ENCODE measurements at regions not wholly inside any gene's neighbourhood (a gene's known extent, or its start where the extent isn't known, plus 50 kb on each side); places are given as distances from the start of the nearest gene placed in this dataset.

DNA sequence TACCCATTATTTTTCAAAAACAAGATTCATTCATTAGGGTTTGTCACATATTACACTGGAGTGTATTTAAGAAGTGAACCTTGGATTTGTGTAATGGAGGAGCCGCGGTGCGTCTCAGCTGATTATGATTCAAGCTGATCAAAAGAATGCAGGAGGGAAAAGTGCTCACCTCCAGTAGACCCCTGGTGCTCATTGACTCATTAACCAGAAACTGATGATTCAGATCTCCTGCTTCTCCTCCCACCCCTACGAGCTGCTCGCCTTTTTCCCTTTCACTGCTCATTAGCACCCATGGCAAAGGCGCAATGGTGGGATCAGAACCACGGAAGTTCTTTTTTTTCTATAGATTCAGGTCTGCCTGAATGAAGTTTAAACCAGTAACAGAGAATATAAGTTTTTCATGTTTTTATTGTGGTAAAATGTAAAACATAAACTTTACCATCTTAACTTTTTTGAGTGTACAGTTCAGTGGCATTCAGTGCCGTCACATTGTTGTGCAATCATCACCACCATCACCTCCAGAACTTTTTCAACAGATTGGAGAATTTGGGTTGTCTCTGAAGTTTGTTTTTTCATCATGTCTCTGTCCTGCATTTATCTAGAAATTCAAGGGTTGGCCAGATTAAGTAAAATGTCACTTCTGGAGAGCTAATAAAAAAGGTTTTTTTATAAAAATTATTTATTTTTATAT, 101.6 kb downstream of the LINC00237 start:
- no peak overlapping the region for H3K4me3 ChIP-seq
- H3K36me3 ChIP-seq = no peaks in the 10 kb centered on the region
- H4K20me1 ChIP-seq = no peaks in the 10 kb centered on the region
- no peaks in the 10 kb centered on the region for H3K27me3 ChIP-seq
- H3K9ac ChIP-seq = no peak overlapping the region
- no peak overlapping the region for H3K27ac ChIP-seq
- no peaks in the 10 kb centered on the region for H3K4me1 ChIP-seq
- peak in 1 of 11 experiments; percentile 28; a peak in 1 of 22 replicates for TF ChIP-seq Cebpa-rat (IDR thresholded peaks at IDR 0.05)
- H3K4me2 ChIP-seq = no peak overlapping the region
- H3K9me3 ChIP-seq (replicated peaks in 1 of 11) = no peaks in the 10 kb centered on the region

GRCh38 chr20:21003902-21004301, 102.3 kb downstream of the LINC00237 start:
- no peaks in the 10 kb centered on the region for H3K4me1 ChIP-seq
- no peak overlapping the region for H3K9ac ChIP-seq
- H3K4me3 ChIP-seq = no peak overlapping the region
- no peaks in the 10 kb centered on the region for H3K36me3 ChIP-seq
- H3K4me2 ChIP-seq = no peak overlapping the region
- TF ChIP-seq Cebpa-rat (IDR thresholded peaks at IDR 0.05) = no peak
- H3K9me3 ChIP-seq (replicated peaks in 1 of 11) = no peaks in the 10 kb centered on the region
- H3K27ac ChIP-seq = no peak overlapping the region
- H3K27me3 ChIP-seq = no peaks in the 10 kb centered on the region
- H4K20me1 ChIP-seq = no peaks in the 10 kb centered on the region

- H3K27me3 ChIP-seq = no peaks in the 10 kb centered on the region
- H3K4me3 ChIP-seq = no peak overlapping the region
- H3K4me2 ChIP-seq = no peak overlapping the region
- no peaks in the 10 kb centered on the region for H3K4me1 ChIP-seq
- no peak overlapping the region for H3K27ac ChIP-seq
- no peak overlapping the region for H3K9ac ChIP-seq
- H3K9me3 ChIP-seq (replicated peaks in 1 of 11) = no peaks in the 10 kb centered on the region
- no peaks in the 10 kb centered on the region for H3K36me3 ChIP-seq
- TF ChIP-seq Cebpa-rat (IDR thresholded peaks at IDR 0.05) = no peak
- no peaks in the 10 kb centered on the region for H4K20me1 ChIP-seq
These were observed 103.7 kb downstream of the LINC00237 start for GRCh38 chr20:21002486-21002885.

DNA sequence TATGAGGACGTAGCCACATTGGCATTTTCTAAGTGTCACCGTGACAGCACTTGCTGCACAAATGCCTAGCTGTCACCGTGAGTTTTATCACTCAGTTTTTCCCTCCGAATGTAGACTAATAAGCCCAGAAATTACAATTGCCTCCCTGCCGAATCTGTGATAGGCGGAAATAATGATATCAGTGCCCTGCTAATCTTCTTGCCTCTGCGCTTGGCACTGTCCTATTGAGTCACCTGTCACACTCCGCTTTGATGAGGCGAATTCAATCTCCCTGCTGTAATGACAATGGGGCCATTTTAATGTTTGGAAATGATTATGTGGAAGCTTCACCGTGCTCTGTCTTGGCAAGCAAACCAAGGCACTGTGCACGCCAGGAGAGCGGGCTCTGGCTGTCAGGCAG, 112.8 kb downstream of the LINC00237 start:
- Histone ChIP-seq H3K4me2 (no peak overlapping the region), H4K20me1 (no peaks in the 10 kb centered on the region), H3K27me3 (no peaks in the 10 kb centered on the region), H3K4me3 (no peak overlapping the region), H3K27ac (no peak overlapping the region), H3K9ac (no peak overlapping the region), H3K9me3 (replicated peaks in 1 of 11) (no peaks in the 10 kb centered on the region), H3K36me3 (no peaks in the 10 kb centered on the region), H3K4me1 (no peaks in the 10 kb centered on the region)
- TF ChIP-seq Cebpa-rat (IDR thresholded peaks at IDR 0.05) = no peak

- Histone ChIP-seq H3K9me3 (replicated peaks in 1 of 11) (no peaks in the 10 kb centered on the region), H3K4me3 (no peak overlapping the region), H3K27me3 (no peaks in the 10 kb centered on the region), H3K4me1 (no peaks in the 10 kb centered on the region), H3K36me3 (no peaks in the 10 kb centered on the region), H3K9ac (no peak overlapping the region), H3K27ac (no peak overlapping the region), H3K4me2 (no peak overlapping the region), H4K20me1 (no peaks in the 10 kb centered on the region)
- TF ChIP-seq Cebpa-rat (IDR thresholded peaks at IDR 0.05) = no peak
These were observed 113.3 kb downstream of the LINC00237 start for GRCh38 chr20:20992686-20993360.

- no peaks in the 10 kb centered on the region for H4K20me1 ChIP-seq
- no peak for TF ChIP-seq Cebpa-rat (IDR thresholded peaks at IDR 0.05)
- H3K4me2 ChIP-seq = no peak overlapping the region
- no peak overlapping the region for H3K4me3 ChIP-seq
- no peaks in the 10 kb centered on the region for H3K4me1 ChIP-seq
- H3K9me3 ChIP-seq (replicated peaks in 1 of 11) = no peaks in the 10 kb centered on the region
- H3K27me3 ChIP-seq = no peaks in the 10 kb centered on the region
- H3K36me3 ChIP-seq = no peaks in the 10 kb centered on the region
- H3K9ac ChIP-seq = no peak overlapping the region
- H3K27ac ChIP-seq = no peak overlapping the region
These were observed 113.9 kb downstream of the LINC00237 start for GRCh38 chr20:20992277-20992676.

- H3K27ac ChIP-seq = no peak overlapping the region
- H4K20me1 ChIP-seq = no peaks in the 10 kb centered on the region
- H3K4me2 ChIP-seq = no peak overlapping the region
- no peak for TF ChIP-seq Cebpa-rat (IDR thresholded peaks at IDR 0.05)
- H3K36me3 ChIP-seq = no peaks in the 10 kb centered on the region
- H3K27me3 ChIP-seq = no peaks in the 10 kb centered on the region
- no peak overlapping the region for H3K9ac ChIP-seq
- H3K9me3 ChIP-seq (replicated peaks in 1 of 11) = 0 out of 22 replicates have a peak, but pooled peaks cover 0 to 6% (median 0%) of the 10 kb centered on the region in 11 experiments
- H3K4me1 ChIP-seq = no peaks in the 10 kb centered on the region
- H3K4me3 ChIP-seq = no peak overlapping the region
These were observed 117.1 kb downstream of the LINC00237 start for GRCh38 chr20:20989081-20989480.

- H3K9ac ChIP-seq = no peak overlapping the region
- H4K20me1 ChIP-seq = no peaks in the 10 kb centered on the region
- TF ChIP-seq Cebpa-rat (IDR thresholded peaks at IDR 0.05) = no peak
- H3K4me3 ChIP-seq = no peak overlapping the region
- H3K27ac ChIP-seq = no peak overlapping the region
- H3K9me3 ChIP-seq (replicated peaks in 1 of 11) = peaks cover 13 to 23% (median 15%) of the 10 kb centered on the region in 11 experiments; a peak in 19 of 22 replicates
- H3K4me1 ChIP-seq = no peaks in the 10 kb centered on the region
- no peak overlapping the region for H3K4me2 ChIP-seq
- no peaks in the 10 kb centered on the region for H3K36me3 ChIP-seq
- no peaks in the 10 kb centered on the region for H3K27me3 ChIP-seq
These were observed 126.2 kb downstream of the LINC00237 start for GRCh38 chr20:20979934-20980333.

DNA sequence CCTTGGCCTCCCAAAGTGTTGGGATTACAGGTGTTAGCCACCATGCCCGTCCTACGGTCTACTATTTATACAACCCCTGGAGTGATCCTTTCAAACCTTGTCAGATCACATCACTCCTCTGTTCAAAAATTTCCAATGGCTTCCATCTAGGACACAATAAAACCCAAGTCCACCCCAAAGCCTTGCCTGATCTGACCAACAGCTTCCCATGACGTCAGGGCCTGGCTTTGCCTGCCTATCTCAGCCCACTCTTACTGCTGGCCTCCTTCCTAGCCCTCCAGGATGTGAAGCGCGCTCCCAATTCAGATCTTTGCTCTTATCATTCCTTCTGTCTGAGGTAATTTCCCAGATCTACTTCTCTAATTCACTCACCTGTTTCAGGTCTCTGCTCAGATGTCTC, 128.4 kb downstream of the LINC00237 start:
- H4K20me1 ChIP-seq = no peaks in the 10 kb centered on the region
- H3K4me1 ChIP-seq = no peaks in the 10 kb centered on the region
- peaks cover 11 to 23% (median 15%) of the 10 kb centered on the region in 11 experiments; a peak in 19 of 22 replicates for H3K9me3 ChIP-seq (replicated peaks in 1 of 11)
- H3K36me3 ChIP-seq = no peaks in the 10 kb centered on the region
- no peak overlapping the region for H3K9ac ChIP-seq
- no peaks in the 10 kb centered on the region for H3K27me3 ChIP-seq
- no peak overlapping the region for H3K27ac ChIP-seq
- no peak overlapping the region for H3K4me3 ChIP-seq
- no peak for TF ChIP-seq Cebpa-rat (IDR thresholded peaks at IDR 0.05)
- H3K4me2 ChIP-seq = no peak overlapping the region

- TF ChIP-seq Cebpa-rat (IDR thresholded peaks at IDR 0.05) = no peak
- no peaks in the 10 kb centered on the region for H3K4me1 ChIP-seq
- no peak overlapping the region for H3K4me3 ChIP-seq
- H3K4me2 ChIP-seq = no peak overlapping the region
- no peak overlapping the region for H3K9ac ChIP-seq
- no peak overlapping the region for H3K27ac ChIP-seq
- no peaks in the 10 kb centered on the region for H3K27me3 ChIP-seq
- no peaks in the 10 kb centered on the region for H4K20me1 ChIP-seq
- no peaks in the 10 kb centered on the region for H3K9me3 ChIP-seq (replicated peaks in 1 of 11)
- H3K36me3 ChIP-seq = no peaks in the 10 kb centered on the region
These were observed 133.7 kb downstream of the LINC00237 start for GRCh38 chr20:20972490-20972889.

Data from BLaER1 treated with 17β-estradiol and CSF1 and Interleukin-3, amounts not matched to agents 10 nM and 100 nM (cell line).